Endothelial cell of hepatic sinusoid (primary cell): ENCODE measurements at regions not wholly inside any gene's neighbourhood (a gene's known extent, or its start where the extent isn't known, plus 50 kb on each side); places are given as distances from the start of the nearest gene placed in this dataset.
"Not testable (repeated sequence)": the region's sequence is repeated elsewhere in the genome, so short reads cannot be mapped to it uniquely, and the experiment has no call there.

Experiments used
- in situ Hi-C: cut with HindIII; loops from 2 replicates; pipeline ENCODE4 v1.10.0; 2017; ENCODE audit warnings: low sequenced_read_pairs

- in situ Hi-C loops, result no loop called here
Measured at GRCh38 chr3:95217661-95218060, 1154.8 kb downstream of the NSUN3 start.

GRCh38 chr3:95218484-95218883 is 1155.6 kb downstream of the NSUN3 start:
- in situ Hi-C loops, result no loop called here

- in situ Hi-C loops, result no loop called here
Measured at GRCh38 chr3:95226437-95226836, 1163.6 kb downstream of the NSUN3 start.

GRCh38 chr3:95227092-95227491 is 1164.2 kb downstream of the NSUN3 start:
- in situ Hi-C loops, result no loop called here

GRCh38 chr3:95228416-95228815 is 1165.6 kb downstream of the NSUN3 start:
- in situ Hi-C loops, result no loop called here

- in situ Hi-C loops, result no loop called here
Measured at GRCh38 chr3:95235916-95236315, 1173.1 kb downstream of the NSUN3 start.

- in situ Hi-C loops, result no loop called here
Measured at GRCh38 chr3:95237783-95238182, 1174.9 kb downstream of the NSUN3 start.

GRCh38 chr3:95240395-95240794 is 1177.5 kb downstream of the NSUN3 start:
- in situ Hi-C loops, result no loop called here

GRCh38 chr3:95241256-95241655 is 1178.4 kb downstream of the NSUN3 start:
- in situ Hi-C loops, result not testable (repeated sequence)

GRCh38 chr3:95246413-95246812 is 1183.6 kb downstream of the NSUN3 start:
- in situ Hi-C loops, result no loop called here

GRCh38 chr3:95254061-95254460 is 1191.2 kb downstream of the NSUN3 start:
- in situ Hi-C loops, result no loop called here

- in situ Hi-C loops, result no loop called here
Measured at GRCh38 chr3:95254758-95255157, 1191.9 kb downstream of the NSUN3 start.

- in situ Hi-C loops, result no loop called here
Measured at GRCh38 chr3:95265129-95265528, 1202.3 kb downstream of the NSUN3 start.

GRCh38 chr3:95271395-95271794 is 1208.5 kb downstream of the NSUN3 start:
- in situ Hi-C loops, result no loop called here

GRCh38 chr3:95272166-95272565 is 1209.3 kb downstream of the NSUN3 start:
- in situ Hi-C loops, result no loop called here

GRCh38 chr3:95272781-95273180 is 1209.9 kb downstream of the NSUN3 start:
- in situ Hi-C loops, result no loop called here

GRCh38 chr3:95277613-95278012 is 1214.8 kb downstream of the NSUN3 start:
- in situ Hi-C loops, result no loop called here

GRCh38 chr3:95280711-95281352 is 1218.0 kb downstream of the NSUN3 start:
- in situ Hi-C loops, result no loop called here

GRCh38 chr3:95289295-95289694 is 1226.4 kb downstream of the NSUN3 start:
- in situ Hi-C loops, result no loop called here

GRCh38 chr3:95297581-95297980 is 1234.7 kb downstream of the NSUN3 start:
- in situ Hi-C loops, result no loop called here

- in situ Hi-C loops, result no loop called here
Measured at GRCh38 chr3:95302044-95302443, 1239.2 kb downstream of the NSUN3 start.

GRCh38 chr3:95310560-95310959 is 1247.7 kb downstream of the NSUN3 start:
- in situ Hi-C loops, result no loop called here

GRCh38 chr3:95311272-95311671 is 1248.4 kb downstream of the NSUN3 start:
- in situ Hi-C loops, result no loop called here
